Stimulated activated CD4-positive, alpha-beta T cell treated with anti-CD3 and anti-CD28 coated beads, Interleukin-12 subunit alpha, Interleukin-12 subunit beta, amount 100 ng/mL, for 24 hours (primary cell): ENCODE measurements at regions not wholly inside any gene's neighbourhood (a gene's known extent, or its start where the extent isn't known, plus 50 kb on each side); places are given as distances from the start of the nearest gene placed in this dataset.

Experiments
- DNase-seq, 2 experiments: peaks; one replicate each; pipeline ENCODE4 v3.0.0-alpha.2; 2020; ENCODE audit warnings: low read depth in 2 of 2

- DNase-seq, result no peak
Measured at GRCh38 chr10:129272866-129273650, 194.0 kb upstream of the MGMT start.

- DNase-seq, result no peak
Measured at GRCh38 chr10:129273860-129274259, 193.2 kb upstream of the MGMT start.

- DNase-seq, result no peak
Measured at GRCh38 chr10:129274748-129275474, 192.1 kb upstream of the MGMT start.

GRCh38 chr10:129275886-129276285 is 191.2 kb upstream of the MGMT start:
- DNase-seq, result no peak

- DNase-seq, result no peak
Measured at GRCh38 chr10:129277084-129277483, 190.0 kb upstream of the MGMT start.

GRCh38 chr10:129277841-129278240 is 189.2 kb upstream of the MGMT start:
- no peak for DNase-seq

- DNase-seq, result no peak
Measured at GRCh38 chr10:129278686-129279085, 188.4 kb upstream of the MGMT start.

GRCh38 chr10:129279446-129280154 is 187.4 kb upstream of the MGMT start:
- DNase-seq, result no peak

- DNase-seq, result no peak
Measured at GRCh38 chr10:129280155-129280502, 186.9 kb upstream of the MGMT start.

GRCh38 chr10:129280908-129281586 is 186.0 kb upstream of the MGMT start:
- no peak for DNase-seq

- no peak for DNase-seq
Measured at GRCh38 chr10:129285459-129285858, 181.6 kb upstream of the MGMT start.

- DNase-seq, result no peak
Measured at GRCh38 chr10:129288999-129289584, 177.9 kb upstream of the MGMT start.

- DNase-seq, result no peak
Measured at GRCh38 chr10:129293991-129294700, 172.9 kb upstream of the MGMT start.

- no peak for DNase-seq
Measured at GRCh38 chr10:129294944-129295343, 172.1 kb upstream of the MGMT start.

- no peak for DNase-seq
Measured at GRCh38 chr10:129305046-129305445, 162.0 kb upstream of the MGMT start.

GRCh38 chr10:129307141-129307540 is 159.9 kb upstream of the MGMT start:
- DNase-seq, result no peak

GRCh38 chr10:129308953-129309564 is 158.0 kb upstream of the MGMT start:
- no peak for DNase-seq

- no peak for DNase-seq
Measured at GRCh38 chr10:129309565-129309964, 157.5 kb upstream of the MGMT start.

- DNase-seq, result no peak
Measured at GRCh38 chr10:129310881-129311280, 156.2 kb upstream of the MGMT start.

- DNase-seq, result no peak
Measured at GRCh38 chr10:129319934-129320333, 147.1 kb upstream of the MGMT start.

GRCh38 chr10:129320340-129320739 is 146.7 kb upstream of the MGMT start:
- no peak for DNase-seq
